ENCODE measurements at regions not wholly inside any gene's neighbourhood (a gene's known extent, or its start where the extent isn't known, plus 50 kb on each side); places are given as distances from the start of the nearest gene placed in this dataset.

GRCh38 chr18:10279905-10280644 is 174.4 kb upstream of the APCDD1 start:
- TF ChIP-seq CTCF (conservative IDR thresholded peaks at IDR 0.05) = no peak
- TF ChIP-seq ZFX (IDR thresholded peaks at IDR 0.05) = no peak
